Esophagus mucosa (tissue), 1 donor: ENCODE measurements at regions not wholly inside any gene's neighbourhood (a gene's known extent, or its start where the extent isn't known, plus 50 kb on each side); places are given as distances from the start of the nearest gene placed in this dataset.
"Not testable (repeated sequence)": the region's sequence is repeated elsewhere in the genome, so short reads cannot be mapped to it uniquely, and the experiment has no call there.

ENCODE experiments used
- ATAC-seq: fragments of 200-7000 bp; cut with Tn5 transposase; one replicate; pipeline ENCODE4 v1.9.1; 2020
- donor health status: DM: yes; HTN: yes; CAD: no.

GRCh38 chr2:8587251-8587791, 94.5 kb upstream of the ID2 start:
- no peak for ATAC-seq

DNA sequence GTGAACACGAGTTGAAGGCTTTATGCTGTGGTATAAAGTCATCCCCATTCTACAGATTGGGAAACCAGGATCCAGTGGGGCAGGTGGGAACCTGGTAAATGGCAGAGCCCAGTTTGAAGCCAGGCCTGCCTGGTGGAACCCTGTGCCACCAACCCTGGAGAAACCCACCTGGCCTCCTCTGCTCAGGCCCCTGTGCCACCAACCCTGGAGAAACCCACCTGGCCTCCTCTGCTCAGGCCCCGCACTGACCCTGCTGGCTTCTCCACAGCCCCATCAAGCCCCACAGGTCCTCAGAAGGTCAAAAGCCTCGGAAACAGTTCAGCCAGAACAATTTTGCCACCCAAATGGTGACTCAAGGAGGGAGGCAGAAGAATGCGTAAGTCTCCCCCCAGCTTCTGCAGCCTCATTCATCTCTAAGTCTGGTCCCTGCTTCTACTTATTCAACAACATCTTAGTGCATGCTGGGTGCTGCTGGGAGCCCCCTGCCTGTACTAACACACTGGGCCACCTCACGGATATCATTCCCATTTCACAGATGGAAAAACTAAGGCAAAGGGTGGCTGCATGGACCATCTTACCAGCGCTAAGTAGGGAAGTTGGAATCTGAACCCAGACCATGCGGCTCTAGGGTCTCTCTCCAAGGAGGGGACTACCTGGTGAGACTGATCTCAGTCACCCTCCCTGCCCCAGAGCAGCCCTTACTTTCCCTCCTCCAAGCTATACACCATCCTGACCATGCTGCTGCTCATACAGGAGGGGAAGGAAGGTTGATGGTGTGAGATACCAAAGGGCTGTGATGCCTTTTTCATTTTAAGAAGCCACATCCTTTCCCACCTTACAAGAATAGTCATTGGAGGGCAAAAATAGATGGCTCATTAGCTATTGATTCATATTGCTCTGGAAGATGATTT, 93.7 kb upstream of the ID2 start:
- no peak for ATAC-seq

DNA sequence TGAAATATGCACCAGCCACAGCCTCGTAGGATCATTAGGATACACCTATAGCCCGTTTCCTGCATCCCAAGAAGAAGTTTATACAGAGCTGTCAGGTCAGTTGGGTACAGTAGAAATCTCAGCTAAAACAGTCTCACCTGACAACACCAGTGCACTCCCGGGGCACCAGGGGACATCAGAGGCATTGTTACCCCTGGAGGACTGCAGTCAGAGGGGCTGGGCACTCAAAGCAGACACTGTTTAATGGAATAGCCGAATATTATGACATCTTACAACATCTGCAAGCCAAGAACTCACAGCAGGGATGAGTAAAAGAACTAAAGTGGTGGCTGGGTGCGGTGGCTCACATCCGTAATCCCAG, 93.0 kb upstream of the ID2 start:
- ATAC-seq = no peak

GRCh38 chr2:8589721-8590120, 92.1 kb upstream of the ID2 start:
- no peak for ATAC-seq

DNA sequence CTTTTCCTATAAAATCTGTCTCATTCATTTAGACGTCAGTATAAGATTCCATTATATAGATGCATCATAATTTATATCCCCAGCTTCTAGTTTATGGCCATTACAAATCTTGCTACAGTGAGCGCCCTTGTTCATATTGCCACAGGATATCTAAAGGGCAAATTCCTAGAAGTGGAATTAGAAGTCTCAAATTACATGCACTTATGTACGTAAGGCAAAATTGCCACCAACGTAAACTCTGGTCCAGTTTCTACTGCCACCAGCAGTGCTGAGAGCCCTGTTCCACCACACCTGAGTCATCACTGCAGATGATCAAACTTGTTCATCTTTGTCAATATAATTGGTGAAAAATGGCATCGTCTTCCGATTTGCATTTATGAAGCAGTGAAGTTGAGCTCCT, 90.9 kb upstream of the ID2 start:
- ATAC-seq = no peak

DNA sequence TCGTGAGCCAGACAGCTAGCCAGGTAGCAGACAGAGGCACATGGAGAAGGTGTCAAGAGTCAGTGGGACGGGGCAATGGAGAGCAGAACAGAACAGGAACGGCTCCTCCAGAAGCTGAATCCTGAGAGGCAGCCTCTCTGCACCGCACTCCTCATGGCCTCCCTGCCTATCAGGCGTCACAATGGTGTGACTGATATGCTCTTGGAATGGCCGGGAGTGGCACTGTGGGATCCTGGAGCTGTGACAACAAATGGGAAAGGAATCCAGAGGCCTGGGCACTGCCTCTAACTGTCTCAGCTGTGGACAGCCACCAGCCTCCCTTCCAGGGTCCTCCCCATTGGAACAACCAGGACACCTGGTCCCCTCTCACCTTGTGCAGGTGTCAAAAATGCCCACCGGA, 89.1 kb upstream of the ID2 start:
- ATAC-seq = no peak

DNA sequence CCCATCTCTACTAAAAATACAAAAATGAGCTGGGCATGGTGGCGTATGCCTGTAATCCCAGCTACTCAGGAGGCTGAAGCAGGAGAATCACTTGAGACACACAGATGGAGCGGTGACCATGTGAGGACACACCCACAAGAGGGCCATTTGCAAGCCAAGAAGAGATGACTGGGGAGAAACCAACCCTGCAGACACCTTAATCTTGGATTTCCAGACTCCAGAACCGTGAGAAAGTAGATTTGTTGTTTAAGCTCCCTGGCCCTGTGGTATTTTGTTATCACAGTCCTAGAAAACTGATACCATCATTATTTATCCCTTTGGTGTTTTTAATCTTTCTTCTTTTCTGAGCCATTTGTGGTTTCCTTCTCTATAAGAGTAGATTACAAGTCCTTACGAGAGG, 88.6 kb upstream of the ID2 start:
- no peak for ATAC-seq

GRCh38 chr2:8594731-8595427, 87.0 kb upstream of the ID2 start:
- ATAC-seq = no peak

GRCh38 chr2:8595428-8595805, 86.4 kb upstream of the ID2 start:
- ATAC-seq = no peak

DNA sequence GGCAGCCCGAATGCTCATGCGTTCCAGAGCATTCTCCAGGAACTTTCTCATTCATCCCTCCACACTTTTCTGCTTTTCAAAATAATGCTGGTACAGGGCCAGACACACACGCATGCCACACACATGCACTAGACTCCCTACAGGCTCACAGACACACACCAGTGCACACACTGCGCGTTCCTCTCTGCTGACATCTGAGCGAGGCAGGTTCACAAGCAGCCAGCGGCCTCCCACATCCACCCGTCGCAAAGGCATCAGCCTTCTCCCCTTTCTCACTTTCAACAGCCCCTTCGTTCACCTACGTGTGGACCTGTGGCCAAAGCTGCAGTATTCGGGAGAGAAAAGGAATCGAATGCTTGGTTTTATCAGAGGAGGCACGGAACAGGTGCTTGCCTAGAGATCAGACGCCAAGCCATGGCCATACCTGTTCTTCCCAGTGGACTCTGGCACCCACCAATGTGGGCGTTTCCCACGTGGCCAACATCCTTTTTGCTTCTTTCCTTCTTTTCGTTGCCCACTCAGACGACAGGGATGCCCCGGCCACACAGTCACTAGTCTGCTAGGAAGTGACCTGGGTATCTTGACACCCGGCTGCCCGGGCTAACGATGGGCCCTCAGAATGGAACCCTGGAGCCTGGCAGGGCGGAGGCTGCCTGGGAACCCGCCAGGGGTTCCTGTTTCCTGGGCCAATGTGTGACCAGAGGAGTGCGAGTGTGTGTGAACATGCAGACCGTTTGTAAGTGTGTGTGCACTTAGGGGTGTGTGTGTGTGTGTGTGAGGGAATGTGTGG, 85.8 kb upstream of the ID2 start:
- no peak for ATAC-seq

DNA sequence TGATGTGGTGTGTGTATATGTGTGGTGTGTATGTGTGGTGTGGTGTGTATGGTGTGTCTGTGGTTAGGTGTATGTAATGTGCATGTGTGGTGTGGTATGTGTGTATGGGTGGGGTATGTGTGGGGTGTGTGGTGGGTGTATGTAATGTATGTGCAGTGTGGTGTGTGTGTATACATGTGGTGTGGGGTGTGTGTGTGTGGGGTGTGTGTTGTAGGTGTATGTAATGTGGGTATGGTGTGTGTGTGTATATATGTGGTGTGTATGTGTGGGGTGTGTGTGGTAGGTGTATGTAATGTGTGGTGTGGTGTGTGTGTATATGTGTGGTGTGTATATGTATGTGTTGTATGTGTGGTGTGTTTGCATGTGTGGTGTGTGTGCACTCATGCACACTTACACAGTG, 84.8 kb upstream of the ID2 start:
- ATAC-seq = no peak

DNA sequence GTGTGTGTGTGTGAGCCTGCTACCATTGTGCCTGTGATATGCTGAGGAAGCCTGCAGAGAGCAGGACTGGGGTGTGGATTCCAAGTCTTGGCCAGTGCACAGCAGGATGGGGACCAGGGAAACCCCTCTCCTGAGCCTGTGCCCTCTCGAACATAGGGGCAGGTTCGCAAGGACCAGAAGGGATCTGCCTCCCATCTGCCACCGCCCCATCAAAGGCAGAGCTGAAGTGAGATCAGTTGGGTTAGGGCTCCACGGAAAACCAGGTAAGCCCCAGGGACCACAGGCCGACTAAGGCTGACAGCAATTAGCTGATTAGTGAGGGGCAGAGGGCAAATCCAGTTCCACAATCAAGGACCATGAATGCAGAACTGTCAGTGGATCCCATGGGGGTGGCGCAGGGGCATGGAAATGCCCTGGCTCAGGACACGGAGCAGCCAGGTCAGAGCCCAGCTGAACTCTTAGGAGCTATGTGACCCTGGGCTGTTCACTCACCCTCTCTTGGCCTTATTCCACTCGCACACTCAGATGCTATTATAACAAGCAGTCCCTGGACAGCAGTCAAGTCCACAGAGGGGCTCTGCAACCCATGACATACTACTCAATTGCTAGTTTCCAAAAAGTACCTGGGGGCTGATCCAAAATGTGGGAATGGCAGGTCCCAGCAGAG, 84.2 kb upstream of the ID2 start:
- ATAC-seq = no peak

- peak; percentile 96 for ATAC-seq
Measured at GRCh38 chr2:8598295-8599165, 83.3 kb upstream of the ID2 start.

DNA sequence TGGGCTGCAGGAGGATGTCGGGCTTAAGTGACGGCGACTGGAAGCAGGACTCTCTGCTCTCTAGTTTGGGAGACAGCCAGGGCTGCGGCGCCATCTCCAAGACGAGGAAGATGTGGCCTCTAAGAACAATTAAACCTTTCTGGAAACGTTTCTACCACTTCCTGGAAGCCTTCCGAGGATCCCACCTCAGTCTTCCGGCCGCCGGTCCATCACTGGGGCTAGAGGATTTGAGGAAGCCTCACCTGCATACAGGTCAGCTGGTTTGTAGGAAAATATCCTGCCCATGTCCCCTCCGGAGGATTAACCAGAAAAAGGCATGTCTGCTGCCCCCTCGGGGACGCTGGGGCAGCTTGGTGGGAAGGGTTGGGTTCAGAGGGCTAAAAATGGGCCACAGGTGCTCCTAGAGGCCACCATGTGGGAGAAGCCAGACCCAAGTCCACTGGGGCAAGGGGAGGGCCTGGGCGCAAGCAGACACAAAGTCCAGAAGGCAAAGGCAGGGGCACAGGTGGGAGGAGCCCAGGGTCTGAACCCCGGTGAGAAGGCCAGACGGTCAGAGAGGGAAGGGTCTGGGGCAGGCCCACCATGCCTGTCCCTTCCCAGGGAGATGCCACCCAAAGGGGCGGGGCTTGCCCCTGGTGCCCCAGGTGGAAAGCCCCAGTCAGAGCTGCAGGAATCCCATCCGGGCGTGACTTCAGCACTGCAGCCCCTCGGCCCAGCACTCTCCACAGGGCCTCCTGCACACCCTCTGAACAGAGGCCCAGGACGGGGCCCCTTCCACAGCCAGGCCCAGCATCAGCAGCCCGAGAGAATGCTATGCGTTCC, 82.2 kb upstream of the ID2 start:
- no peak for ATAC-seq

GRCh38 chr2:8600456-8600855, 81.4 kb upstream of the ID2 start:
- no peak for ATAC-seq

- ATAC-seq = peak; percentile 66
Measured at GRCh38 chr2:8602809-8603208, 79.0 kb upstream of the ID2 start.

- ATAC-seq = not testable (repeated sequence)
Measured at GRCh38 chr2:8603356-8603755, 78.5 kb upstream of the ID2 start.

GRCh38 chr2:8604262-8604661, 77.6 kb upstream of the ID2 start:
- no peak for ATAC-seq

DNA sequence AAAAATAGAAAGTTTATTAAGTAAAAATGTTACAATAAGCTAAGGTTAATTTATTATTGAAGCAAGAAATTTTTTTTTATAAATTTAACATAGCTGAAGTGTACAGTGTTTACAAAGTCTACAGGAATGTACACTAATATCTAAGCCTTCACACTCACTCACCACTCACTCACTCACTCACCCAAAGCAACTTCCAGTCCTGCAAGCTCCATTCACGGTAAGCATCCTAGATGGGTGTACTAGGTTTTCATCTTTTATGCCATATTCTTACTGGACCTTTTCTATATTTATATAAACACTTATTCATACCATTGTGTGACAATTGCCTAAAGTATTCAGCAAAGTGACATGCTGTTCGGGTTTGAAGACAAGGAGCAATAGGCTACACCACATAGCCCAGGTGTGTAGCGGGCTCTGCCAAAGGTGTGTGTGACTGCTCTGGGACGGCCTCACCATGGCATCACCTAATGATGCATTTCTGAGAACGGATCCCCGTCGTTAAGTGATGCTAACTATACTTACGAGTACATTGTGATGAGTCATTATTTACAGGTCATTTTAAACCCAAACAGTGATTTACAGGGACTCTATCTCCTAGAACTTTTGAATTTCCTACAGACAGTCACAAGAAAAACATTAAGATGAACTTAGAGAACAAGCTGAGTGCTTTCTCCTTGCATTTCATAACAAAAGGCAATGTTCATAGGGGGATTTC, 76.3 kb upstream of the ID2 start:
- no peak for ATAC-seq

GRCh38 chr2:8606226-8606625, 75.6 kb upstream of the ID2 start:
- ATAC-seq = no peak
